Thoracic aorta (tissue), 2 donors: ENCODE measurements at regions not wholly inside any gene's neighbourhood (a gene's known extent, or its start where the extent isn't known, plus 50 kb on each side); places are given as distances from the start of the nearest gene placed in this dataset.

Experiments used
- ATAC-seq: fragments of 150-250 bp; one replicate; pipeline ENCODE4 v1.8.0; 2017; ENCODE audit warnings: low read depth; ENCODE audit not compliant: insufficient number of reproducible peaks, low FRiP score
- DNase-seq: peaks from one replicate; pipeline ENCODE4 v3.0.0-alpha.2; 2020; ENCODE audit warnings: low spot score
- H3K27ac ChIP-seq, 2 donors: fragments of 200-600 bp; sonication (generic); 1 replicate in 1 of 2; 2 replicates in 1 of 2; pipeline ENCODE4 v1.5.1; 2016; ENCODE audit warnings: mild to moderate bottlenecking in 2 of 2, moderate library complexity in 2 of 2
- H3K27me3 ChIP-seq: fragments of 200-600 bp; sonication (generic); replicated peaks from 2 replicates; pipeline ENCODE4 v1.6.0; 2016; ENCODE audit warnings: mild to moderate bottlenecking; ENCODE audit not compliant: insufficient read depth
- H3K36me3 ChIP-seq: fragments of 200-600 bp; sonication (generic); one replicate; pipeline ENCODE4 v1.5.1; 2016
- H3K4me1 ChIP-seq, 2 donors: fragments of 200-600 bp; sonication (generic); 1 replicate in 1 of 2; 2 replicates in 1 of 2; pipeline versions ENCODE4 v1.5.1 to v1.6.0; 2016; ENCODE audit warnings: low read depth in 2 of 2, mild to moderate bottlenecking in 1 of 2; ENCODE audit not compliant: control insufficient read depth in 1 of 2
- H3K4me3 ChIP-seq: fragments of 200-600 bp; sonication (generic); 2 replicates; pipeline ENCODE4 v1.5.1; 2016; ENCODE audit warnings: mild to moderate bottlenecking
- H3K9me3 ChIP-seq: fragments of 200-600 bp; sonication (generic); 2 replicates; pipeline ENCODE4 v1.5.1; 2016
- CTCF ChIP-seq: fragments of 200-600 bp; sonication (generic); IDR thresholded peaks from one replicate; pipeline ENCODE4 v1.5.1; 2019; ENCODE audit warnings: antibody characterized with exemption

- Histone ChIP-seq H3K9me3 (no peaks in the 10 kb centered on the region), H3K36me3 (no peaks in the 10 kb centered on the region), H3K4me3 (peak overlapping the region; percentile 2), H3K27me3 (no peaks in the 10 kb centered on the region), H3K4me1 (no peaks in the 10 kb centered on the region), H3K27ac (no peak overlapping the region)
- TF ChIP-seq CTCF = no peak
- no peak for DNase-seq
- no peak for ATAC-seq
Measured at GRCh38 chr7:124412531-124412930, 353.1 kb downstream of the GPR37 start.

- no peaks in the 10 kb centered on the region for H3K4me1 ChIP-seq
- no peak for TF ChIP-seq CTCF
- DNase-seq (no peak), ATAC-seq (no peak)
- H3K27me3 ChIP-seq = no peaks in the 10 kb centered on the region
- no peaks in the 10 kb centered on the region for H3K9me3 ChIP-seq
- peak overlapping the region; percentile 2 for H3K4me3 ChIP-seq
- no peaks in the 10 kb centered on the region for H3K36me3 ChIP-seq
- no peak overlapping the region for H3K27ac ChIP-seq
Measured at GRCh38 chr7:124411796-124412195, 353.8 kb downstream of the GPR37 start.

- Histone ChIP-seq H3K9me3 (no peaks in the 10 kb centered on the region), H3K4me1 (no peaks in the 10 kb centered on the region), H3K4me3 (no peak overlapping the region), H3K36me3 (no peaks in the 10 kb centered on the region), H3K27ac (no peak overlapping the region), H3K27me3 (no peaks in the 10 kb centered on the region)
- DNase-seq = no peak
- no peak for ATAC-seq
- no peak for TF ChIP-seq CTCF
Measured at GRCh38 chr7:124403587-124403986, 362.0 kb downstream of the GPR37 start.

GRCh38 chr7:124403112-124403511, 362.5 kb downstream of the GPR37 start:
- H3K4me1 ChIP-seq = no peaks in the 10 kb centered on the region
- H3K9me3 ChIP-seq = no peaks in the 10 kb centered on the region
- H3K36me3 ChIP-seq = no peaks in the 10 kb centered on the region
- ATAC-seq (no peak), DNase-seq (no peak)
- no peak overlapping the region for H3K27ac ChIP-seq
- no peak overlapping the region for H3K4me3 ChIP-seq
- H3K27me3 ChIP-seq = no peaks in the 10 kb centered on the region
- TF ChIP-seq CTCF = no peak

- DNase-seq (no peak), ATAC-seq (no peak)
- Histone ChIP-seq H3K4me3 (no peak overlapping the region), H3K36me3 (no peaks in the 10 kb centered on the region), H3K27ac (no peak overlapping the region), H3K9me3 (no peaks in the 10 kb centered on the region), H3K4me1 (no peaks in the 10 kb centered on the region), H3K27me3 (no peaks in the 10 kb centered on the region)
- TF ChIP-seq CTCF = no peak
Measured at GRCh38 chr7:124399941-124400340, 365.7 kb downstream of the GPR37 start.
